GM18858 (cell line): ENCODE measurements at regions not wholly inside any gene's neighbourhood (a gene's known extent, or its start where the extent isn't known, plus 50 kb on each side); places are given as distances from the start of the nearest gene placed in this dataset.

Source experiments
- ATAC-seq: cut with Tn5 transposase; IDR thresholded peaks from one replicate; pipeline ENCODE4 v1.9.1; 2021; ENCODE audit not compliant: unreplicated experiment

- ATAC-seq: no peak
These were observed 225.5 kb upstream of the NFE2L3 start for GRCh38 chr7:25926451-25926850.

GRCh38 chr7:25926891-25927625 lies 224.9 kb upstream of the NFE2L3 start:
- no peak for ATAC-seq

GRCh38 chr7:25927626-25927978 lies 224.4 kb upstream of the NFE2L3 start:
- ATAC-seq: no peak

GRCh38 chr7:25928549-25929330 lies 223.3 kb upstream of the NFE2L3 start:
- ATAC-seq: no peak

- no peak for ATAC-seq
These were observed 222.6 kb upstream of the NFE2L3 start for GRCh38 chr7:25929448-25929847.

GRCh38 chr7:25930492-25931048 lies 221.4 kb upstream of the NFE2L3 start:
- ATAC-seq: no peak

- no peak for ATAC-seq
These were observed 220.8 kb upstream of the NFE2L3 start for GRCh38 chr7:25931156-25931555.

GRCh38 chr7:25933921-25934320 lies 218.1 kb upstream of the NFE2L3 start:
- ATAC-seq: no peak

GRCh38 chr7:25940086-25940906 lies 211.7 kb upstream of the NFE2L3 start:
- ATAC-seq: no peak

GRCh38 chr7:25944777-25945515 lies 207.1 kb upstream of the NFE2L3 start:
- no peak for ATAC-seq

- no peak for ATAC-seq
These were observed 206.4 kb upstream of the NFE2L3 start for GRCh38 chr7:25945608-25946007.

GRCh38 chr7:25946181-25946580 lies 205.8 kb upstream of the NFE2L3 start:
- ATAC-seq: no peak

- ATAC-seq: peak; percentile 26
These were observed 204.1 kb upstream of the NFE2L3 start for GRCh38 chr7:25947669-25948516.

GRCh38 chr7:25949736-25950487 lies 202.1 kb upstream of the NFE2L3 start:
- no peak for ATAC-seq

GRCh38 chr7:25950488-25951413 lies 201.2 kb upstream of the NFE2L3 start:
- peak; percentile 76 for ATAC-seq

GRCh38 chr7:25951414-25952260 lies 200.4 kb upstream of the NFE2L3 start:
- peak; percentile 27 for ATAC-seq
